Keratinocyte (primary cell): ENCODE measurements at regions not wholly inside any gene's neighbourhood (a gene's known extent, or its start where the extent isn't known, plus 50 kb on each side); places are given as distances from the start of the nearest gene placed in this dataset.

Experiments used
- DNase-seq: peaks from one replicate; pipeline ENCODE4 v3.0.0-alpha.2; 2011; ENCODE audit warnings: low read depth, missing footprints, low spot score
- FAIRE-seq: peaks from 2 replicates; lab custom pipeline; 2011; peaks lifted over from hg19 to GRCh38; lab: Jason Lieb, UNC
- H2AFZ ChIP-seq: 2 replicates; pipeline ENCODE4 v1.6.0; 2012; ENCODE audit warnings: low read length, control low read depth, inconsistent platforms; ENCODE audit not compliant: control insufficient read depth
- H3K27ac ChIP-seq: 2 replicates; pipeline ENCODE4 v1.5.1; 2011; ENCODE audit warnings: low read length; ENCODE audit not compliant: control insufficient read depth, insufficient read depth
- H3K27me3 ChIP-seq: 3 replicates; pipeline ENCODE4 v1.6.0; 2011; ENCODE audit warnings: low read length; ENCODE audit not compliant: control insufficient read depth, insufficient read depth; ENCODE audit errors: extremely low read depth
- H3K36me3 ChIP-seq, 2 experiments: 2 replicates in 1 of 2; 3 replicates in 1 of 2; pipeline ENCODE4 v1.5.1; 2011; ENCODE audit warnings: low read length in 2 of 2, mild to moderate bottlenecking in 1 of 2; ENCODE audit not compliant: control insufficient read depth in 2 of 2, insufficient read depth in 2 of 2; ENCODE audit errors: extremely low read depth in 1 of 2
- H3K4me1 ChIP-seq: 3 replicates; pipeline ENCODE4 v1.5.1; 2011; ENCODE audit warnings: low read length; ENCODE audit not compliant: control insufficient read depth, insufficient read depth; ENCODE audit errors: extremely low read depth
- H3K4me2 ChIP-seq: 3 replicates; pipeline ENCODE4 v1.6.0; 2011; ENCODE audit warnings: low read depth, low read length; ENCODE audit not compliant: control insufficient read depth, insufficient read depth; ENCODE audit errors: extremely low read depth
- H3K4me3 ChIP-seq, 3 experiments: fragments of 200-600 bp in 1 of 3; sonication (generic) in 1 of 3; 2 replicates in 2 of 3; 3 replicates in 1 of 3; pipeline ENCODE4 v1.5.1; 2011 to 2016; ENCODE audit warnings: low read length in 3 of 3, mild to moderate bottlenecking in 3 of 3, control low read depth in 2 of 3, inconsistent platforms in 1 of 3, low read depth in 1 of 3, mixed read lengths in 1 of 3, mixed run types in 1 of 3, moderate library complexity in 1 of 3; ENCODE audit not compliant: control insufficient read depth in 2 of 3, insufficient read depth in 2 of 3; ENCODE audit errors: extremely low read depth in 1 of 3
- H3K79me2 ChIP-seq: 2 replicates; pipeline ENCODE4 v1.6.0; 2012; ENCODE audit warnings: low read length; ENCODE audit not compliant: control insufficient read depth, insufficient read depth
- H3K9ac ChIP-seq: 3 replicates; pipeline ENCODE4 v1.6.0; 2011; ENCODE audit warnings: low read length; ENCODE audit not compliant: control insufficient read depth, insufficient read depth; ENCODE audit errors: extremely low read depth
- H3K9me1 ChIP-seq: 3 replicates; pipeline ENCODE4 v1.6.0; 2011; ENCODE audit warnings: low read length; ENCODE audit not compliant: control insufficient read depth, insufficient read depth; ENCODE audit errors: extremely low read depth
- H3K9me3 ChIP-seq: 2 replicates; pipeline ENCODE4 v1.5.1; 2012; ENCODE audit warnings: low read depth, low read length; ENCODE audit not compliant: control insufficient read depth
- H4K20me1 ChIP-seq: 3 replicates; pipeline ENCODE4 v1.6.0; 2011; ENCODE audit warnings: low read length; ENCODE audit not compliant: control insufficient read depth, insufficient read depth; ENCODE audit errors: extremely low read depth
- CTCF ChIP-seq, 3 experiments: IDR thresholded peaks in 1 of 3; conservative IDR thresholded peaks in 1 of 3; optimal IDR thresholded peaks in 1 of 3; 2 replicates in 2 of 3; 3 replicates in 1 of 3; pipeline versions ENCODE3 to v1.5.1; 2011; ENCODE audit warnings: low read length in 3 of 3, mild to moderate bottlenecking in 3 of 3, moderate library complexity in 2 of 3, control low read depth in 1 of 3, inconsistent platforms in 1 of 3; ENCODE audit not compliant: insufficient read depth in 2 of 3; ENCODE audit errors: extremely low read depth in 1 of 3
- EZH2 ChIP-seq: IDR thresholded peaks from one replicate; pipeline ENCODE4 v1.6.1; 2012; ENCODE audit warnings: inconsistent platforms, mild to moderate bottlenecking, low read length, moderate library complexity
- dilution Hi-C: fragments of 300-500 bp; cut with MboI; formaldehyde crosslinking; loops from one replicate; pipeline ENCODE4 v1.7.0; 2020; ENCODE audit warnings: low sequenced_read_pairs; ENCODE audit not compliant: extremely low pct_ligation_motif_present

- H4K20me1 ChIP-seq, result no peaks in the 10 kb centered on the region
- TF ChIP-seq EZH2 (no peak), CTCF (optimal IDR thresholded peaks at IDR 0.05 in 1 of 3, IDR thresholded peaks at IDR 0.05 in 1 of 3, conservative IDR thresholded peaks at IDR 0.05 in 1 of 3; ENCODE audit: extremely low read depth in 1 of 3, insufficient read depth in 2 of 3, low read length in 3 of 3) (no peak)
- H3K4me2 ChIP-seq, result no peak overlapping the region
- H3K27ac ChIP-seq, result no peak overlapping the region
- H3K9me3 ChIP-seq, result no peaks in the 10 kb centered on the region
- no peaks in the 10 kb centered on the region for H3K9me1 ChIP-seq
- H3K36me3 ChIP-seq, result no peaks in the 10 kb centered on the region
- dilution Hi-C loops, result no loop called here
- H3K9ac ChIP-seq, result no peak overlapping the region
- no peak for FAIRE-seq
- H3K27me3 ChIP-seq, result no peaks in the 10 kb centered on the region
- DNase-seq, result no peak
- H3K4me3 ChIP-seq, result no peak overlapping the region
- H3K4me1 ChIP-seq, result peaks cover 28% of the 10 kb centered on the region
- no peaks in the 10 kb centered on the region for H3K79me2 ChIP-seq
- no peak overlapping the region for H2AFZ ChIP-seq
Observed at GRCh38 chr5:115424030-115424429, 120.5 kb downstream of the FEM1C start.

GRCh38 chr5:115423541-115423940, 121.0 kb downstream of the FEM1C start:
- no peaks in the 10 kb centered on the region for H3K27me3 ChIP-seq
- H3K79me2 ChIP-seq, result no peaks in the 10 kb centered on the region
- H3K9me3 ChIP-seq, result no peaks in the 10 kb centered on the region
- dilution Hi-C loops, result no loop called here
- peak overlapping the region; percentile 60 for H3K4me2 ChIP-seq
- H4K20me1 ChIP-seq, result no peaks in the 10 kb centered on the region
- no peak for TF ChIP-seq EZH2
- no peak for TF ChIP-seq CTCF (optimal IDR thresholded peaks at IDR 0.05 in 1 of 3, IDR thresholded peaks at IDR 0.05 in 1 of 3, conservative IDR thresholded peaks at IDR 0.05 in 1 of 3; ENCODE audit: extremely low read depth in 1 of 3, insufficient read depth in 2 of 3, low read length in 3 of 3)
- no peak for DNase-seq
- peak overlapping the region in 1 of 3 experiments; percentile 32 for H3K4me3 ChIP-seq
- peak; percentile 52 for FAIRE-seq
- peak overlapping the region; percentile 37 for H3K9ac ChIP-seq
- no peak overlapping the region for H2AFZ ChIP-seq
- peaks cover 29% of the 10 kb centered on the region for H3K4me1 ChIP-seq
- H3K36me3 ChIP-seq, result no peaks in the 10 kb centered on the region
- H3K27ac ChIP-seq, result peak overlapping the region; percentile 56
- no peaks in the 10 kb centered on the region for H3K9me1 ChIP-seq
